PC-3 (cell line): ENCODE measurements at regions not wholly inside any gene's neighbourhood (a gene's known extent, or its start where the extent isn't known, plus 50 kb on each side); places are given as distances from the start of the nearest gene placed in this dataset.

ENCODE experiments used
- CTCF ChIP-seq: fragments of 300-600 bp; sonication (generic); conservative IDR thresholded peaks from 2 replicates; pipeline ENCODE4 v1.5.1; 2017; ENCODE audit warnings: antibody characterized with exemption, low read depth, mild to moderate bottlenecking, low read length
- EZH2 ChIP-seq: fragments of 300-600 bp; sonication (generic); IDR thresholded peaks from one replicate; pipeline ENCODE4 v1.6.1; 2017; ENCODE audit warnings: antibody characterized with exemption, mild to moderate bottlenecking, low read length; ENCODE audit not compliant: unreplicated experiment

- no peak for TF ChIP-seq CTCF
- no peak for TF ChIP-seq EZH2
Observed at GRCh38 chr4:28545986-28546385, 1685.3 kb downstream of the STIM2 start.
